HCT116 (cell line): ENCODE measurements at regions not wholly inside any gene's neighbourhood (a gene's known extent, or its start where the extent isn't known, plus 50 kb on each side); places are given as distances from the start of the nearest gene placed in this dataset.

Experiments
- ATAC-seq: fragments of 200-7000 bp; cut with Tn5 transposase; 2 replicates; pipeline ENCODE4 v1.9.1; 2020; ENCODE audit warnings: mild to moderate bottlenecking, moderate library complexity
- BruUV-seq: library from RNA; stranded (reverse); fragments of 400-500 nt; replicated peaks from 2 replicates; lab custom pipeline; 2021; lab: Mats Ljungman, UMichigan
- CTCF ChIA-PET: fragments of 300-600 bp; sonication (Branson Sonifier 250); formaldehyde crosslinking; loops from one replicate; lab custom pipeline; 2021; ENCODE audit warnings: antibody characterized with exemption; lab: Charles Lee
- POLR2A ChIA-PET: fragments of 300-600, 350-600 bp; sonication (Branson Sonifier 250); formaldehyde crosslinking; loops from one replicate; lab custom pipeline; 2021; ENCODE audit warnings: antibody characterized with exemption; lab: Charles Lee
- RAD21 ChIA-PET, 2 experiments: fragments of 300-600 bp; sonication (Branson Sonifier 250); formaldehyde crosslinking; loops; one replicate each; lab custom pipeline; 2023; ENCODE audit warnings: low total read pairs in 2 of 2; ENCODE audit not compliant: uncharacterized antibody in 2 of 2, unreplicated experiment in 2 of 2, low non-redundant PET in 1 of 2; lab: Charles Lee
- DNase-seq: peaks from one replicate; pipeline ENCODE4 v3.0.0-alpha.2; 2010; ENCODE audit warnings: low read depth, low spot score
- H2AFZ ChIP-seq: fragments of 200-600 bp; shearing (Covaris generic), sonication (generic); 2 replicates; pipeline ENCODE4 v1.6.1; 2017; ENCODE audit warnings: low read depth, mixed run types, mixed read lengths, antibody characterized with exemption, low read length; ENCODE audit not compliant: poor library complexity, severe bottlenecking
- H3K27ac ChIP-seq: 2 replicates; pipeline ENCODE4 v1.5.1; 2012; ENCODE audit warnings: low read depth, low read length
- H3K27me3 ChIP-seq: fragments of 200-600 bp; sonication (generic); 2 replicates; pipeline ENCODE4 v1.6.1; 2016; ENCODE audit warnings: mixed run types, low read length, mixed read lengths; ENCODE audit not compliant: insufficient read depth
- H3K36me3 ChIP-seq, 2 experiments: fragments of 200-500 bp in 1 of 2; fragments of 200-600 bp in 1 of 2; sonication (Bioruptor generic) in 1 of 2; sonication (generic) in 1 of 2; 2 replicates each; pipeline versions ENCODE4 v1.5.1 to v1.6.1; 2014 to 2016; ENCODE audit warnings: low read length in 2 of 2, inconsistent platforms in 1 of 2, mixed read lengths in 1 of 2, mixed run types in 1 of 2; ENCODE audit not compliant: insufficient read depth in 2 of 2, control insufficient read depth in 1 of 2
- H3K4me1 ChIP-seq, 2 experiments: fragments of 200-600 bp in 1 of 2; sonication (generic) in 1 of 2; 2 replicates each; pipeline versions ENCODE4 v1.5.1 to v1.6.1; 2012 to 2017; ENCODE audit warnings: low read length in 2 of 2, inconsistent platforms in 1 of 2, mild to moderate bottlenecking in 1 of 2, mixed read lengths in 1 of 2, mixed run types in 1 of 2, moderate library complexity in 1 of 2; ENCODE audit not compliant: insufficient read depth in 2 of 2, control insufficient read depth in 1 of 2
- H3K4me2 ChIP-seq: fragments of 200-600 bp; sonication (generic); 2 replicates; pipeline ENCODE4 v1.6.1; 2017; ENCODE audit warnings: mixed run types, low read length, mixed read lengths
- H3K4me3 ChIP-seq, 2 experiments: fragments of 200-600 bp in 1 of 2; sonication (generic) in 1 of 2; replicated peaks in 1 of 2; 2 replicates each; pipeline ENCODE4 v1.5.1; 2011 to 2016; ENCODE audit warnings: low read length in 2 of 2, control low read depth in 1 of 2, low read depth in 1 of 2, mild to moderate bottlenecking in 1 of 2, mixed read lengths in 1 of 2, mixed run types in 1 of 2
- H3K79me2 ChIP-seq: fragments of 200-600 bp; sonication (generic); 2 replicates; pipeline ENCODE4 v1.6.1; 2017; ENCODE audit warnings: mild to moderate bottlenecking, mixed run types, low read length, moderate library complexity, mixed read lengths; ENCODE audit not compliant: insufficient read depth
- H3K9ac ChIP-seq: fragments of 200-600 bp; sonication (generic); 2 replicates; pipeline ENCODE4 v1.6.1; 2016; ENCODE audit warnings: low read length, mixed read lengths
- H3K9me2 ChIP-seq: fragments of 200-600 bp; sonication (generic), shearing (Covaris generic); 2 replicates; pipeline ENCODE4 v1.6.1; 2017; ENCODE audit warnings: mixed run types, mild to moderate bottlenecking, moderate library complexity; ENCODE audit not compliant: insufficient read depth
- H3K9me3 ChIP-seq, 2 experiments: fragments of 200-500 bp in 1 of 2; fragments of 200-600 bp in 1 of 2; sonication (Bioruptor generic) in 1 of 2; sonication (generic) in 1 of 2; 2 replicates each; pipeline ENCODE4 v1.6.1; 2014 to 2017; ENCODE audit warnings: low read length in 2 of 2, mixed read lengths in 2 of 2, inconsistent platforms in 1 of 2, low read depth in 1 of 2, mild to moderate bottlenecking in 1 of 2, mixed run types in 1 of 2, moderate library complexity in 1 of 2; ENCODE audit not compliant: control insufficient read depth in 1 of 2, insufficient read depth in 1 of 2
- H4K20me1 ChIP-seq: fragments of 200-600 bp; sonication (generic), shearing (Covaris generic); 2 replicates; pipeline ENCODE4 v1.6.1; 2017; ENCODE audit warnings: mixed run types, mild to moderate bottlenecking, moderate library complexity; ENCODE audit not compliant: insufficient read depth
- CBX3 ChIP-seq: IDR thresholded peaks from 2 replicates; pipeline ENCODE4 v1.6.1; 2012; ENCODE audit warnings: low read depth
- EZH2 ChIP-seq: fragments of 200-600 bp; sonication (generic); IDR thresholded peaks from 2 replicates; pipeline ENCODE4 v1.6.1; 2017; ENCODE audit warnings: antibody characterized with exemption, mixed run types
- FOSL1 ChIP-seq: IDR thresholded peaks from 2 replicates; pipeline ENCODE4 v1.6.1; 2012; ENCODE audit warnings: low read depth
- POLR2AphosphoS5 ChIP-seq: IDR thresholded peaks from 2 replicates; pipeline ENCODE4 v1.6.1; 2011; ENCODE audit warnings: mild to moderate bottlenecking, low read depth, low read length, moderate library complexity
- SIN3A ChIP-seq: IDR thresholded peaks from 2 replicates; pipeline ENCODE4 v1.6.1; 2012; ENCODE audit warnings: low read depth
- TCF7L2 ChIP-seq: IDR thresholded peaks from 2 replicates; pipeline ENCODE4 v1.7.0; 2011; ENCODE audit warnings: borderline replicate concordance, inconsistent platforms; ENCODE audit not compliant: insufficient read depth, insufficient read length; ENCODE audit errors: extremely low read depth
- intact Hi-C: fragments of 100-400 bp; cut with micrococcal nuclease; formaldehyde crosslinking; loops from 2 replicates; pipeline ENCODE4 v1.10.0; 2022
- TF ChIP-seq, protein P1 (sequence below): IDR thresholded peaks from 2 replicates; pipeline ENCODE4 v1.6.1; 2012

GRCh38 chr4:128542047-128542446 is 254.4 kb upstream of the PGRMC2 start:
- H3K27ac ChIP-seq = no peak overlapping the region
- no peaks in the 10 kb centered on the region for H3K9me2 ChIP-seq
- no TSS peak for BruUV-seq
- DNase-seq (no peak), ATAC-seq (no peak)
- no peaks in the 10 kb centered on the region for H3K27me3 ChIP-seq
- no peak overlapping the region for H3K9ac ChIP-seq
- H2AFZ ChIP-seq = no peak overlapping the region
- H3K4me2 ChIP-seq = no peak overlapping the region
- ChIA-PET POLR2A (no interaction called here), RAD21 (no interaction called here), CTCF (no interaction called here)
- TF ChIP-seq POLR2AphosphoS5 = no peak
- TF ChIP-seq CBX3 = no peak
- TF ChIP-seq, protein P1, sequence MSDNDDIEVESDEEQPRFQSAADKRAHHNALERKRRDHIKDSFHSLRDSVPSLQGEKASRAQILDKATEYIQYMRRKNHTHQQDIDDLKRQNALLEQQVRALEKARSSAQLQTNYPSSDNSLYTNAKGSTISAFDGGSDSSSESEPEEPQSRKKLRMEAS = no peak
- TF ChIP-seq TCF7L2 = no peak
- no peak for TF ChIP-seq FOSL1
- TF ChIP-seq SIN3A = no peak
- no peaks in the 10 kb centered on the region for H3K36me3 ChIP-seq
- H3K79me2 ChIP-seq = no peaks in the 10 kb centered on the region
- intact Hi-C loops = no loop called here
- no peaks in the 10 kb centered on the region for H4K20me1 ChIP-seq
- H3K4me3 ChIP-seq = no peak overlapping the region
- no peaks in the 10 kb centered on the region for H3K9me3 ChIP-seq
- no peaks in the 10 kb centered on the region for H3K4me1 ChIP-seq

DNA sequence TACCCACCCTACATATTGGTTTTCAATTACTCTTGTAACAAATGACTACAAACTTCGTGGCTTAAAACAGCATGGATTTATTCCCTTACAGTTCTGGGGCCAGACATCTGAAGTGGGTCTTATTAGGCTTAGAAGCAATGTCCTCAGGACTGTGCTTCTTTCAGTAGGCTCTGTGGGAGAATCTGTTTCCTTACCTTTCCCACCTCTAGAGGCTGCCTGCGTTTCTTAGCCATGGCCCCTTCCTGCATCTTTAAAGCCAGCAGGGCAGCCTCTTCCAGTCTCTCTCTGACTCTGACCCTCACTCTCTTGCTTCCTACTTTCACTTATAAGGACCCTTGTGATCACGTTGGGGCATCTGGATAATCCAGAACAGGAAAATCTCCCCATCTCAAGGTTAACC is 252.5 kb upstream of the PGRMC2 start:
- intact Hi-C loops = no loop called here
- POLR2A ChIA-PET = no interaction called here
- H3K27me3 ChIP-seq = no peaks in the 10 kb centered on the region
- H3K79me2 ChIP-seq = no peaks in the 10 kb centered on the region
- no peaks in the 10 kb centered on the region for H3K9me3 ChIP-seq
- no peak overlapping the region for H3K4me3 ChIP-seq
- no peaks in the 10 kb centered on the region for H3K36me3 ChIP-seq
- RAD21 ChIA-PET = no interaction called here
- no peak overlapping the region for H2AFZ ChIP-seq
- H3K4me1 ChIP-seq = no peaks in the 10 kb centered on the region
- H3K27ac ChIP-seq = no peak overlapping the region
- no peak overlapping the region for H3K4me2 ChIP-seq
- H3K9ac ChIP-seq = no peak overlapping the region
- TF ChIP-seq EZH2 = no peak
- H3K9me2 ChIP-seq = no peaks in the 10 kb centered on the region
- H4K20me1 ChIP-seq = no peaks in the 10 kb centered on the region
- BruUV-seq = no TSS peak
- no peak for ATAC-seq
- DNase-seq = no peak
- CTCF ChIA-PET = no interaction called here
